Psoas muscle (tissue), 7 donors: ENCODE measurements at regions not wholly inside any gene's neighbourhood (a gene's known extent, or its start where the extent isn't known, plus 50 kb on each side); places are given as distances from the start of the nearest gene placed in this dataset.
"Not testable (repeated sequence)": the region's sequence is repeated elsewhere in the genome, so short reads cannot be mapped to it uniquely, and the experiment has no call there.

Source experiments
- ATAC-seq, 4 donors: fragments of 200-7000 bp; cut with Tn5 transposase; one replicate each; pipeline ENCODE4 v1.9.1; 2020; ENCODE audit warnings: moderate library complexity in 3 of 4, mild to moderate bottlenecking in 2 of 4
- DNase-seq, 2 donors: peaks; one replicate each; pipeline ENCODE4 v3.0.0-alpha.2; 2020
- H3K27ac ChIP-seq: fragments of 200-600 bp; one replicate; pipeline ENCODE4 v1.8.0; 2022
- H3K27me3 ChIP-seq, 3 donors: fragments of 200-600 bp in 1 of 3; one replicate each; pipeline versions ENCODE4 v1.6.1 to v1.8.0; 2013 to 2022; ENCODE audit warnings: low read length in 2 of 3, mild to moderate bottlenecking in 2 of 3, moderate library complexity in 1 of 3; ENCODE audit not compliant: insufficient read depth in 3 of 3
- H3K36me3 ChIP-seq, 2 donors: fragments of 200-600 bp in 1 of 2; one replicate each; pipeline versions ENCODE4 v1.6.1 to v1.8.0; 2013 to 2022; ENCODE audit warnings: low read depth in 1 of 2, mild to moderate bottlenecking in 1 of 2, moderate library complexity in 1 of 2; ENCODE audit not compliant: insufficient read depth in 1 of 2
- H3K4me1 ChIP-seq: fragments of 200-600 bp; one replicate; pipeline ENCODE4 v1.8.0; 2022
- H3K4me3 ChIP-seq: fragments of 200-600 bp; one replicate; pipeline ENCODE4 v1.8.0; 2022; ENCODE audit warnings: mild to moderate bottlenecking
- H3K9me3 ChIP-seq: fragments of 200-600 bp; one replicate; pipeline ENCODE4 v1.8.0; 2022
- WGBS, 3 donors: extraction: QIAGEN DNeasy Blood & Tissue Kit; methylation state at CpG; one replicate each; pipeline versions ENCODE4 v1.1.6 to v1.1.7; 2013; 5-methylcytosine and 5-hydroxymethylcytosine counted together
- intact Hi-C, 2 donors: fragments of 100-400 bp; cut with DNase I; formaldehyde crosslinking; loops; one replicate each; pipeline versions ENCODE4 v1.11.0 to v1.14.2; 2022
- TF ChIP-seq, protein P1 (sequence below): fragments of 200-600 bp; IDR thresholded peaks from one replicate; pipeline ENCODE4 v1.8.0; 2022; ENCODE audit warnings: antibody characterized with exemption
- donor health status: healthy with polysubstance abuse.
- donor health status: DM: no; HTN: no; CAD: no; lungs with moderate emphysema.
- donor health status: Bipolar disorder and iron deficiency.
- donor health status: healthy.
- donor health status: DM: yes; HTN: yes; CAD: no.
- donor health status: DM: no; HTN: no; CAD: no.
- donor health status: DM: yes; HTN: yes; CAD: no.

DNA sequence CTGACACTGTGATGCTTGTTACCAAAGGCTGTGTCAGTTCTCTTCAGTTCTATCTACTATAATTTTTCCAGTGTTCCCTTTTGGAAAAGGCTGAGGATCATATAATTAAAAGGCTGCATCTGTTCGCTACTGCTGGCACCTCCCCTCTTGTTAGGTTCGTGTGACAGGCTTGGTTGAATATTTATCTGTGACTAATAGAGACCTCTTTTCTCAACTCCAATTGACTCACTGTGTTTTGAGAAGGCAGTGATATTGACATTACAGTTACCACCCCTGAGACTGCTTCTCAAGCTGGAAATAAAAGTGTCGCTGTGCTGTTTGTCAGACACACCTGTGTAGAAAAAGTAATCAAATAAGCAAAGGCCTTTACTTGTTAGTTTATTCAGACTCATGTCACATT lies 205.5 kb upstream of the KCNH7 start:
- Histone ChIP-seq H3K4me3 (no peak overlapping the region), H3K27ac (no peak overlapping the region), H3K4me1 (no peaks in the 10 kb centered on the region), H3K9me3 (no peaks in the 10 kb centered on the region), H3K36me3 (no peaks in the 10 kb centered on the region), H3K27me3 (no peaks in the 10 kb centered on the region)
- no peak for DNase-seq
- TF ChIP-seq, protein P1, sequence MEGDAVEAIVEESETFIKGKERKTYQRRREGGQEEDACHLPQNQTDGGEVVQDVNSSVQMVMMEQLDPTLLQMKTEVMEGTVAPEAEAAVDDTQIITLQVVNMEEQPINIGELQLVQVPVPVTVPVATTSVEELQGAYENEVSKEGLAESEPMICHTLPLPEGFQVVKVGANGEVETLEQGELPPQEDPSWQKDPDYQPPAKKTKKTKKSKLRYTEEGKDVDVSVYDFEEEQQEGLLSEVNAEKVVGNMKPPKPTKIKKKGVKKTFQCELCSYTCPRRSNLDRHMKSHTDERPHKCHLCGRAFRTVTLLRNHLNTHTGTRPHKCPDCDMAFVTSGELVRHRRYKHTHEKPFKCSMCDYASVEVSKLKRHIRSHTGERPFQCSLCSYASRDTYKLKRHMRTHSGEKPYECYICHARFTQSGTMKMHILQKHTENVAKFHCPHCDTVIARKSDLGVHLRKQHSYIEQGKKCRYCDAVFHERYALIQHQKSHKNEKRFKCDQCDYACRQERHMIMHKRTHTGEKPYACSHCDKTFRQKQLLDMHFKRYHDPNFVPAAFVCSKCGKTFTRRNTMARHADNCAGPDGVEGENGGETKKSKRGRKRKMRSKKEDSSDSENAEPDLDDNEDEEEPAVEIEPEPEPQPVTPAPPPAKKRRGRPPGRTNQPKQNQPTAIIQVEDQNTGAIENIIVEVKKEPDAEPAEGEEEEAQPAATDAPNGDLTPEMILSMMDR, result no peak
- intact Hi-C loops, result no loop called here
- 39 to 55% (median 42%) methylated on average over 3 of the region's 3 CpGs for WGBS, 3 donors
- ATAC-seq, result no peak

DNA sequence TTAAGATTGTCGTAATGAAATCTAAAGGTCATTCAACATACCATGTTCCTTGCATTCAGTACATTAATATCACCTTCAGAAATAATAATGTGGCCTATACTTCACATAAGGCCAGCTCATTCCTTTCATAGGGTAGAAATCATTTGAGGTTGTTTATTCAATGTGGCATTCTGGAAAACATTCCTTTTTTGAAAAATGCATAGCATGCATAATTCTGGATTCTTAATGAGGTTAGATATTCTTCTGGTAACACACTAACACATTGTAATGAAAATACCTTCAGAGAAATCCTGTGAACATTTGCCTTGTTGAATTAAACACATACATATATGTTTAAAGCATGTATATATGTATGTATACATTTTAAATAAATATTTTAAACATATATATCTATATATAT lies 204.6 kb upstream of the KCNH7 start:
- no peak overlapping the region for H3K27ac ChIP-seq
- TF ChIP-seq, protein P1, result no peak
- no peaks in the 10 kb centered on the region for H3K36me3 ChIP-seq
- H3K4me1 ChIP-seq, result no peaks in the 10 kb centered on the region
- DNase-seq (no peak), ATAC-seq (no peak)
- H3K4me3 ChIP-seq, result no peak overlapping the region
- WGBS, 3 donors, result 80 to 89% (median 86%) methylated on average over 1 of the region's 1 CpG
- intact Hi-C loops, result no loop called here
- no peaks in the 10 kb centered on the region for H3K9me3 ChIP-seq
- no peaks in the 10 kb centered on the region for H3K27me3 ChIP-seq

DNA sequence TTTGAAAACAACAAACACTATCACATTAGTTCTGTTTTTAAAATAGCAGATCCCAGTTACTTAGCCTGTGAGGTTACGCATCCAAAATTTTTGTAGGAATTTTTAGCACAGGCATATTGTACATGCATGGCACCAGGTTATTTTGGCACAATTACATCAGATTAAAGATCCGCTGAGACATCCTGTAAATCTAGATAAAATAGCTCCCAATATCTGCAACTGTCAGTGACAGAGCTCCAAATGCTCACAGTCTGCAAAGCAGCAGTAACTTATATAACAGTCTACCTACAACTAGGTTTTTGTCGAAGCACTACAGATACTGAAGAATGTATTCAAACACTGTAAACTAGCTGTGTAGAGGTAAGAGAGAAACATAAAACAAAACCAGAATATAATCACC lies 200.7 kb upstream of the KCNH7 start:
- H3K4me3 ChIP-seq, result no peak overlapping the region
- no peak overlapping the region for H3K27ac ChIP-seq
- no peak for DNase-seq
- H3K9me3 ChIP-seq, result no peaks in the 10 kb centered on the region
- no peaks in the 10 kb centered on the region for H3K36me3 ChIP-seq
- ATAC-seq, result no peak
- H3K27me3 ChIP-seq, result no peaks in the 10 kb centered on the region
- TF ChIP-seq, protein P1, result no peak
- no peaks in the 10 kb centered on the region for H3K4me1 ChIP-seq
- 89% methylated on average over 3 of the region's 3 CpGs for WGBS, 3 donors
- intact Hi-C loops, result no loop called here

DNA sequence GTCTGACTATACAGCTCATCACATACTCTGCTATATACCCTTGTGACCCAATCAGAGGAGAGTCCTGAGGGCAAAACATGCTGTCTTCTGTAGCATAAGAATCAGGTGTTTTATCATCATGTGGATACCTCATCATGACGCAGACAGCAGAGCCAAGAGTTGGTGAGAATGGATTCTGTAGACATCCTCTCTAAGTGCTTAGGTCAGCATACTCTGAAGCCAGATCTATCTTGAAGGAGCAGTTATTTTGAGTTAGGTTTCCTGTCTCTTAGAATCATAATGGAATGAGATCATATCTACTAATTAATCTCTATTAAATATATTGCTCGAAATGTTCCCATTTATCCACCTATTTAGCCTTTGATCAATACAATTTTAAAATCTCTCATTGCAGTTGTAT lies 190.2 kb upstream of the KCNH7 start:
- TF ChIP-seq, protein P1, result no peak
- no peaks in the 10 kb centered on the region for H3K36me3 ChIP-seq
- no peak for ATAC-seq
- no peak for DNase-seq
- H3K4me3 ChIP-seq, result no peak overlapping the region
- 80 to 83% (median 82%) methylated on average over 2 of the region's 2 CpGs for WGBS, 3 donors
- H3K9me3 ChIP-seq, result no peaks in the 10 kb centered on the region
- H3K4me1 ChIP-seq, result no peaks in the 10 kb centered on the region
- intact Hi-C loops, result no loop called here
- H3K27ac ChIP-seq, result no peak overlapping the region
- H3K27me3 ChIP-seq, result no peaks in the 10 kb centered on the region

DNA sequence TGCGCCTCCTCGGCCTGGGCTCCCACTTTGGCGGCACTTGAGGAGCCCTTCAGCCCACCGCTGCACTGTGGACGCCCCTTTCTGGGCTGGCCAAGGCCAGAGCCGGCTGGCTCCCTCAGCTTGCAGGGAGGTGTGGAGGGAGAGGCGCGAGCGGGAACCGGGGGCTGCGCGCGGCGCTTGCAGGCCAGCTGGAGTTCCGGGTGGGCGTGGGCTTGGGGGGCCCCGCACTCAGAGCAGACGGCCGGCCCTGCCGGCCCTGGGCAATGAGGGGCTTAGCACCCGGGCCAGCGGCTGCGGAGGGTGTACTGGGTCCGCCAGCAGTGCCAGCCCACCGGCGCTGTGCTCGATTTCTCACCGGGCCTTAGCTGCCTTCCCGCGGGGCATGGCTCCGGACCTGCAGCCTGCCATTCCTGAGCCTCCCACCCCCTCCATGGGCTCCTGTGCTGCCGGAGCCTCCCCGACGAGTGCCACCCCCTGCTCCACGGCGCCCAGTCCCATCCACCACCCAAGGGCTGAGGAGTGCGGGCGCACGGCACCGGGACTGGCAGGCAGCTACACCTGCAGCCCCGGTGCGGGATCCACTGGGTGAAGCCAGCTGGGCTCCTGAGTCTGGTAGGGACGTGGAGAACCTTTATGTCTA lies 187.7 kb upstream of the KCNH7 start:
- H3K4me3 ChIP-seq, H3K27ac ChIP-seq, H3K4me1 ChIP-seq, H3K27me3 ChIP-seq, H3K36me3 ChIP-seq, ATAC-seq, intact Hi-C loops, H3K9me3 ChIP-seq: not testable (repeated sequence)
- DNase-seq, result peak in 1 of 2 donors; percentile 40
- 67 to 77% (median 69%) methylated on average over 28 to 43 of the region's 43 CpGs for WGBS, 3 donors

DNA sequence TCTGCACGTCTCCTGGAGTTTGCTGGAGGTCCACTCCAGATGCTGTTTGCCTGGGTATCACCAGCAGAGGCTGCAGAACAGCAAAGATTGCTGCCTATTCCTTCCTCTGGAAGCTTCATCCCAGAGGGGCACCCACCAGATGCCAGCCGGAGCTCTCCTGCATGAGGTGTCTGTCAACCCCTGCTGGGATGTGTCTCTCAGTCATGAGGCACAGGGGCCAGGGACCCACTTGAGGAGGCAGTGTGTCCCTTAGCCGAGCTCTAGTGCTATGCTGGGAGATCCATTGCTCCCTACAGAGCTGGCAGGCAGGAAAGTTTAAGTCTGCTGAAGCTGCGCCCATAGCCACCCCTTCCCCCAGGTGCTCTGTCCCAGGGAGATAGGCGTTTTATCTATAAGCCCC lies 178.3 kb upstream of the KCNH7 start:
- intact Hi-C loops, ATAC-seq, H3K27ac ChIP-seq, H3K4me3 ChIP-seq, H3K27me3 ChIP-seq, H3K36me3 ChIP-seq, H3K9me3 ChIP-seq, H3K4me1 ChIP-seq: not testable (repeated sequence)
- WGBS, 3 donors, result 64 to 68% (median 68%) methylated on average over 5 of the region's 5 CpGs
- DNase-seq, result peak in 1 of 2 donors; percentile 27
